IMR-90 (cell line): ENCODE measurements at regions not wholly inside any gene's neighbourhood (a gene's known extent, or its start where the extent isn't known, plus 50 kb on each side); places are given as distances from the start of the nearest gene placed in this dataset.

Experiments
- ATAC-seq: fragments of 200-7000 bp; cut with Tn5 transposase; 2 replicates; pipeline ENCODE4 v1.9.1; 2020; ENCODE audit warnings: low read depth, mild to moderate bottlenecking, moderate library complexity
- BruUV-seq: library from RNA; stranded (reverse); fragments of 400-500 nt; replicated peaks from 2 replicates; lab custom pipeline; 2021; lab: Mats Ljungman, UMichigan
- CTCF ChIA-PET: fragments of 300-600 bp; formaldehyde crosslinking; extraction: SDS; loops from one replicate; lab custom pipeline; 2021; ENCODE audit warnings: antibody characterized with exemption; lab: Yijun Ruan, JAX
- POLR2A ChIA-PET: fragments of 300-600 bp; sonication (Branson Sonifier 250); formaldehyde crosslinking; loops from one replicate; lab custom pipeline; 2022; ENCODE audit warnings: antibody characterized with exemption; ENCODE audit not compliant: unreplicated experiment; lab: Charles Lee
- DNase-seq: peaks from one replicate; pipeline ENCODE4 v3.0.0; 2013
- H2AFZ ChIP-seq: replicated peaks from 2 replicates; pipeline ENCODE3; 2013; ENCODE audit warnings: low read length, mild to moderate bottlenecking; ENCODE audit not compliant: poor library complexity
- H2AK5ac ChIP-seq: 2 replicates; pipeline ENCODE4 v1.6.1; 2013; ENCODE audit warnings: low read depth, low read length, inconsistent platforms
- H2AK9ac ChIP-seq: replicated peaks from 2 replicates; pipeline ENCODE3; 2013; ENCODE audit warnings: mild to moderate bottlenecking, low read depth, low read length, moderate library complexity; ENCODE audit not compliant: poor library complexity
- H2BK120ac ChIP-seq: 2 replicates; pipeline ENCODE4 v1.6.1; 2013; ENCODE audit warnings: low read depth, low read length, inconsistent platforms
- H2BK15ac ChIP-seq: 3 replicates; pipeline ENCODE4 v1.6.1; 2013; ENCODE audit warnings: low read depth, low read length, inconsistent platforms
- H2BK20ac ChIP-seq: 2 replicates; pipeline ENCODE4 v1.6.1; 2013; ENCODE audit warnings: low read depth, mild to moderate bottlenecking, inconsistent platforms, low read length, moderate library complexity
- H2BK5ac ChIP-seq: 2 replicates; pipeline ENCODE4 v1.6.1; 2013; ENCODE audit warnings: mild to moderate bottlenecking, low read depth, low read length, inconsistent platforms; ENCODE audit not compliant: poor library complexity, severe bottlenecking
- H3K14ac ChIP-seq: replicated peaks from 2 replicates; pipeline ENCODE4 v1.6.1; 2013; ENCODE audit warnings: low read depth, low read length, inconsistent platforms
- H3K18ac ChIP-seq: 2 replicates; pipeline ENCODE4 v1.6.1; 2013; ENCODE audit warnings: low read depth, low read length, control low read depth
- H3K23ac ChIP-seq: 2 replicates; pipeline ENCODE4 v1.6.1; 2013; ENCODE audit warnings: low read depth, low read length, inconsistent platforms
- H3K27ac ChIP-seq: 2 replicates; pipeline ENCODE4 v1.5.1; 2013; ENCODE audit warnings: mild to moderate bottlenecking, control low read depth, low read length; ENCODE audit not compliant: insufficient read depth
- H3K27me3 ChIP-seq: 2 replicates; pipeline ENCODE4 v1.6.1; 2013; ENCODE audit warnings: low read length; ENCODE audit not compliant: control insufficient read depth, insufficient read depth
- H3K36me3 ChIP-seq: 2 replicates; pipeline ENCODE4 v1.6.1; 2013; ENCODE audit warnings: low read length, mixed read lengths; ENCODE audit not compliant: control insufficient read depth, insufficient read depth
- H3K4ac ChIP-seq: 2 replicates; pipeline ENCODE4 v1.6.1; 2013; ENCODE audit warnings: low read depth, low read length, inconsistent platforms
- H3K4me1 ChIP-seq: 2 replicates; pipeline ENCODE4 v1.6.1; 2013; ENCODE audit warnings: low read length, mixed read lengths; ENCODE audit not compliant: control insufficient read depth, insufficient read depth
- H3K4me2 ChIP-seq: 2 replicates; pipeline ENCODE4 v1.6.1; 2013; ENCODE audit warnings: low read depth, mild to moderate bottlenecking, control low read depth, low read length, moderate library complexity
- H3K4me3 ChIP-seq: 2 replicates; pipeline ENCODE4 v1.5.1; 2013; ENCODE audit warnings: low read depth, mild to moderate bottlenecking, control low read depth, low read length, moderate library complexity; ENCODE audit not compliant: insufficient read depth
- H3K56ac ChIP-seq: 2 replicates; pipeline ENCODE4 v1.6.1; 2013; ENCODE audit warnings: low read length, inconsistent platforms; ENCODE audit not compliant: insufficient read depth; ENCODE audit errors: extremely low read depth
- H3K79me1 ChIP-seq, 2 experiments: 2 replicates each; pipeline ENCODE4 v1.6.1; 2013; ENCODE audit warnings: low read length in 2 of 2, inconsistent platforms in 1 of 2, low read depth in 1 of 2
- H3K9ac ChIP-seq: 2 replicates; pipeline ENCODE4 v1.6.1; 2013; ENCODE audit warnings: low read depth, low read length, control low read depth
- H3K9me1 ChIP-seq: 2 replicates; pipeline ENCODE4 v1.6.1; 2013; ENCODE audit warnings: low read length, inconsistent platforms; ENCODE audit not compliant: insufficient read depth
- H3K9me3 ChIP-seq: 2 replicates; pipeline ENCODE4 v1.6.1; 2013; ENCODE audit warnings: low read length; ENCODE audit not compliant: control insufficient read depth, insufficient read depth
- H4K20me1 ChIP-seq: 2 replicates; pipeline ENCODE4 v1.6.1; 2013; ENCODE audit warnings: low read length, inconsistent platforms; ENCODE audit not compliant: insufficient read depth
- H4K5ac ChIP-seq: 2 replicates; pipeline ENCODE4 v1.6.1; 2013; ENCODE audit warnings: mild to moderate bottlenecking, low read depth, low read length, control low read depth
- H4K8ac ChIP-seq, 2 experiments: 2 replicates each; pipeline ENCODE4 v1.6.1; 2013; ENCODE audit warnings: low read depth in 2 of 2, low read length in 2 of 2, control low read depth in 1 of 2, inconsistent platforms in 1 of 2
- H4K91ac ChIP-seq: 2 replicates; pipeline ENCODE4 v1.6.1; 2013; ENCODE audit warnings: low read depth, low read length, inconsistent platforms; ENCODE audit not compliant: insufficient read depth
- BHLHE40 ChIP-seq: fragments of 150-350 bp; IDR thresholded peaks from 2 replicates; pipeline ENCODE4 v1.6.1; 2016; ENCODE audit warnings: mild to moderate bottlenecking, low read depth, low read length
- CEBPB ChIP-seq: IDR thresholded peaks from 2 replicates; pipeline ENCODE4 v1.6.1; 2012; ENCODE audit warnings: low read depth, low read length, improper control_type of control experiment
- CHD1 ChIP-seq: IDR thresholded peaks from 2 replicates; pipeline ENCODE4 v1.6.1; 2012; ENCODE audit warnings: low read depth, low read length, improper control_type of control experiment
- CTCF ChIP-seq: conservative IDR thresholded peaks from 2 replicates; pipeline ENCODE4 v1.5.1; 2012; ENCODE audit warnings: mild to moderate bottlenecking, low read depth, low read length, improper control_type of control experiment
- ELK1 ChIP-seq: fragments of 150-350 bp; IDR thresholded peaks from 2 replicates; pipeline ENCODE4 v1.6.1; 2016; ENCODE audit warnings: low read depth, mild to moderate bottlenecking, low read length, moderate library complexity, borderline replicate concordance
- FOS ChIP-seq: fragments of 150-350 bp; IDR thresholded peaks from 2 replicates; pipeline ENCODE4 v1.6.1; 2016; ENCODE audit warnings: low read depth, low read length
- MAFK ChIP-seq: IDR thresholded peaks from 2 replicates; pipeline ENCODE4 v1.6.1; 2012; ENCODE audit warnings: low read depth, low read length, improper control_type of control experiment
- MAZ ChIP-seq: IDR thresholded peaks from 2 replicates; pipeline ENCODE4 v1.6.1; 2012; ENCODE audit warnings: low read depth, mild to moderate bottlenecking, low read length, improper control_type of control experiment, moderate library complexity, borderline replicate concordance
- MXI1 ChIP-seq: IDR thresholded peaks from 2 replicates; pipeline ENCODE4 v1.6.1; 2012; ENCODE audit warnings: low read depth, mild to moderate bottlenecking, low read length, moderate library complexity, borderline replicate concordance
- NFE2L2 ChIP-seq: fragments of 150-350 bp; IDR thresholded peaks from 2 replicates; pipeline ENCODE4 v1.6.1; 2016; ENCODE audit warnings: low read depth, mild to moderate bottlenecking, low read length
- POLR2A ChIP-seq: IDR thresholded peaks from 2 replicates; pipeline ENCODE4 v1.6.1; 2012; ENCODE audit warnings: mild to moderate bottlenecking, low read depth, low read length
- RAD21 ChIP-seq: IDR thresholded peaks from 2 replicates; pipeline ENCODE4 v1.6.1; 2012; ENCODE audit warnings: low read length, improper control_type of control experiment
- RCOR1 ChIP-seq: IDR thresholded peaks from 2 replicates; pipeline ENCODE4 v1.6.1; 2012; ENCODE audit warnings: mild to moderate bottlenecking, low read length, improper control_type of control experiment; ENCODE audit not compliant: insufficient replicate concordance
- RFX5 ChIP-seq: IDR thresholded peaks from 2 replicates; pipeline ENCODE4 v1.8.0; 2012; ENCODE audit warnings: low read depth, mild to moderate bottlenecking, low read length, moderate library complexity
- SMC3 ChIP-seq: fragments of 150-350 bp; IDR thresholded peaks from 2 replicates; pipeline ENCODE4 v1.6.1; 2016; ENCODE audit warnings: low read depth, mild to moderate bottlenecking, antibody characterized with exemption, low read length, moderate library complexity
- USF2 ChIP-seq: fragments of 150-350 bp; IDR thresholded peaks from 2 replicates; pipeline ENCODE4 v1.6.1; 2017; ENCODE audit warnings: mild to moderate bottlenecking, antibody characterized with exemption, low read length, low read depth
- whole genome bisulfite sequencing, 2 experiments: methylation state at CpG; one replicate each; pipeline versions ENCODE4 v1.1.5 to v1.1.7; 2013; ENCODE audit warnings: missing lambda C conversion rate in 2 of 2; ENCODE audit not compliant: insufficient read length in 1 of 2; ENCODE audit errors: extremely low coverage in 2 of 2; 5-methylcytosine and 5-hydroxymethylcytosine counted together
- dilution Hi-C: fragments of 300-500 bp; cut with HindIII; formaldehyde crosslinking; loops from one replicate; pipeline ENCODE4 v1.14.3; 2018; ENCODE audit warnings: low sequenced_read_pairs; ENCODE audit not compliant: unreplicated experiment
- in situ Hi-C: fragments of 300-500 bp; cut with MboI; formaldehyde crosslinking; loops from 3 replicates; pipeline ENCODE4 v1.14.3; 2019; ENCODE audit warnings: low sequenced_read_pairs, inconsistent platforms, mixed read lengths
- intact Hi-C: fragments of 100-400 bp; cut with micrococcal nuclease; formaldehyde crosslinking; loops from 2 replicates; pipeline ENCODE4 v1.10.0; 2022

- WGBS, 2 experiments = no CpG with 5 or more reads among the region's 8 CpGs
- DNase-seq (no peak), ATAC-seq (no peak)
- no peaks in the 10 kb centered on the region for H3K27me3 ChIP-seq
- H3K9ac ChIP-seq = no peak overlapping the region
- no peak overlapping the region for H2BK15ac ChIP-seq
- no peaks in the 10 kb centered on the region for H3K79me1 ChIP-seq
- no peaks in the 10 kb centered on the region for H3K9me3 ChIP-seq
- H3K9me1 ChIP-seq = no peaks in the 10 kb centered on the region
- dilution Hi-C loops = no loop called here
- H4K8ac ChIP-seq = no peak overlapping the region
- H4K20me1 ChIP-seq = no peaks in the 10 kb centered on the region
- ChIA-PET CTCF (interaction anchor here (1.1 to 1.3 kb wide), 2 partner anchors 8 to 10 kb away, joined by 3 to 4 read pairs; no protein-coding TSS in a partner anchor), POLR2A (no interaction called here)
- no peak overlapping the region for H3K18ac ChIP-seq
- H3K4me2 ChIP-seq = no peak overlapping the region
- H4K5ac ChIP-seq = no peak overlapping the region
- H3K56ac ChIP-seq = no peak overlapping the region
- H2BK5ac ChIP-seq = no peak overlapping the region
- BruUV-seq = no TSS peak
- H3K4ac ChIP-seq = no peak overlapping the region
- no peak overlapping the region for H2BK120ac ChIP-seq
- no peak overlapping the region for H2BK20ac ChIP-seq
- H2AK5ac ChIP-seq = no peak overlapping the region
- no peak overlapping the region for H2AFZ ChIP-seq
- TF ChIP-seq BHLHE40 (no peak), ELK1 (no peak), CEBPB (no peak), RFX5 (no peak), USF2 (no peak), CTCF (no peak), MAZ (no peak), MXI1 (no peak), SMC3 (no peak), MAFK (no peak), RCOR1 (no peak), CHD1 (no peak), RAD21 (no peak), FOS (no peak), POLR2A (no peak), NFE2L2 (no peak)
- H3K4me3 ChIP-seq = no peak overlapping the region
- H3K23ac ChIP-seq = no peak overlapping the region
- no peaks in the 10 kb centered on the region for H3K36me3 ChIP-seq
- no peak overlapping the region for H4K91ac ChIP-seq
- intact Hi-C loops = no loop called here
- in situ Hi-C loops = no loop called here
- H3K4me1 ChIP-seq = no peaks in the 10 kb centered on the region
- no peak overlapping the region for H2AK9ac ChIP-seq
- H3K14ac ChIP-seq = no peak overlapping the region
- no peak overlapping the region for H3K27ac ChIP-seq
Measured at GRCh38 chrX:42715701-42716262, 62.2 kb downstream of the PPP1R2C start.
